CD4-positive, CD25-positive, alpha-beta regulatory T cell (primary cell): ENCODE measurements at regions not wholly inside any gene's neighbourhood (a gene's known extent, or its start where the extent isn't known, plus 50 kb on each side); places are given as distances from the start of the nearest gene placed in this dataset.

ENCODE experiments used
- ATAC-seq, 2 donors: fragments of 150-1000 bp; cut with Tn5 transposase; one replicate each; pipeline ENCODE4 v1.10.0; 2021; ENCODE audit warnings: low read depth in 2 of 2, moderate number of reproducible peaks in 2 of 2, moderate library complexity in 1 of 2
- DNase-seq, 3 donors: peaks; one replicate each; pipeline versions ENCODE4 v3.0.0 to v3.0.0-alpha.2; 2012 to 2022; ENCODE audit warnings: mixed read lengths in 1 of 3
- H3K27ac ChIP-seq: one replicate; pipeline ENCODE4 v1.7.0; 2013; ENCODE audit warnings: mild to moderate bottlenecking, low read length; ENCODE audit not compliant: insufficient read depth, poor library complexity, severe bottlenecking
- H3K27me3 ChIP-seq: one replicate; pipeline ENCODE4 v1.7.0; 2013; ENCODE audit warnings: low read length; ENCODE audit not compliant: control insufficient read depth, insufficient read depth
- H3K36me3 ChIP-seq: one replicate; pipeline ENCODE4 v1.7.0; 2013; ENCODE audit warnings: mild to moderate bottlenecking, low read length, moderate library complexity; ENCODE audit not compliant: control insufficient read depth, insufficient read depth
- H3K4me1 ChIP-seq: 2 replicates; pipeline ENCODE4 v1.7.0; 2013; ENCODE audit warnings: mild to moderate bottlenecking, low read length; ENCODE audit not compliant: insufficient read depth, control insufficient read depth, poor library complexity, severe bottlenecking
- H3K4me3 ChIP-seq: one replicate; pipeline ENCODE4 v1.7.0; 2013; ENCODE audit warnings: low read depth, mild to moderate bottlenecking, low read length, moderate library complexity
- H3K9me3 ChIP-seq, 2 experiments: 1 replicate in 1 of 2; 2 replicates in 1 of 2; pipeline ENCODE4 v1.7.0; 2013; ENCODE audit warnings: low read length in 2 of 2, mild to moderate bottlenecking in 1 of 2, moderate library complexity in 1 of 2; ENCODE audit not compliant: control insufficient read depth in 2 of 2
- H3K27ac Mint-ChIP-seq, 3 donors: one replicate each; pipeline ENCODE4 v1.8.0; 2020 to 2022; ENCODE audit warnings: mild to moderate bottlenecking in 3 of 3, mixed read lengths in 3 of 3, moderate library complexity in 2 of 3
- H3K27me3 Mint-ChIP-seq: one replicate; pipeline ENCODE4 v1.8.0; 2022; ENCODE audit warnings: mild to moderate bottlenecking, mixed read lengths
- H3K36me3 Mint-ChIP-seq: one replicate; pipeline ENCODE4 v1.8.0; 2020; ENCODE audit warnings: mixed read lengths
- H3K4me1 Mint-ChIP-seq, 4 donors: one replicate each; pipeline ENCODE4 v1.8.0; 2020 to 2022; ENCODE audit warnings: mixed read lengths in 4 of 4, mild to moderate bottlenecking in 1 of 4
- H3K4me3 Mint-ChIP-seq, 4 donors: one replicate each; pipeline ENCODE4 v1.8.0; 2020 to 2022; ENCODE audit warnings: mild to moderate bottlenecking in 4 of 4, mixed read lengths in 4 of 4, moderate library complexity in 3 of 4
- H3K9me3 Mint-ChIP-seq, 7 donors: one replicate each; pipeline ENCODE4 v1.8.0; 2020 to 2022; ENCODE audit warnings: mixed read lengths in 7 of 7, mild to moderate bottlenecking in 3 of 7, moderate library complexity in 2 of 7

DNA sequence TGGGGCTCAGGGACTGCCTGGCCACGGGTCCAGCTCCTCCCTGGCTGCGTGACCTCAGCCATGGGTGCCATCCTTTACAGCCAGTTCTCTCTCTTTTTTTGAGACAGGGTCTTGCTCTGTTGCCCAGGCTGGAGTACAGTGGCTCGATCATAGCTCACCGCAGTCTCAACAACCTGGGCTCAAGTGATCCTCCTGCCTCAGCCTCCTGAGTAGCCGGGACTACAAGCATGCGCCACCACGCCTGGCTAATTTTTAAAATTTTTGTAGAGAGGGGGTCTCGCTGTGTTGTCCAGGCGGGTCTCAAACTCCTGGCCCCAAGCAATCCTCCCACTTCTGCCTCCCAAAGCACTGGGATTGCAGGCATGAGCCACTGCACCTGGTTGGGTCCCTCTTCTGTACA, 75.4 kb downstream of the PTPRS start:
- Histone ChIP-seq H3K27me3 (no peaks in the 10 kb centered on the region), H3K36me3 (no peaks in the 10 kb centered on the region), H3K4me3 (no peak overlapping the region), H3K9me3 (no peaks in the 10 kb centered on the region), H3K4me1 (no peaks in the 10 kb centered on the region), H3K27ac (no peak overlapping the region)
- H3K36me3 Mint-ChIP-seq = peaks cover 8% of the 10 kb centered on the region
- H3K27ac Mint-ChIP-seq = no peak overlapping the region
- ATAC-seq = no peak
- H3K27me3 Mint-ChIP-seq = no peaks in the 10 kb centered on the region
- no peak overlapping the region for H3K4me3 Mint-ChIP-seq
- DNase-seq = no peak
- H3K4me1 Mint-ChIP-seq = no peaks in the 10 kb centered on the region
- H3K9me3 Mint-ChIP-seq = peaks cover 0 to 2% (median 0%) of the 10 kb centered on the region in 7 donors

DNA sequence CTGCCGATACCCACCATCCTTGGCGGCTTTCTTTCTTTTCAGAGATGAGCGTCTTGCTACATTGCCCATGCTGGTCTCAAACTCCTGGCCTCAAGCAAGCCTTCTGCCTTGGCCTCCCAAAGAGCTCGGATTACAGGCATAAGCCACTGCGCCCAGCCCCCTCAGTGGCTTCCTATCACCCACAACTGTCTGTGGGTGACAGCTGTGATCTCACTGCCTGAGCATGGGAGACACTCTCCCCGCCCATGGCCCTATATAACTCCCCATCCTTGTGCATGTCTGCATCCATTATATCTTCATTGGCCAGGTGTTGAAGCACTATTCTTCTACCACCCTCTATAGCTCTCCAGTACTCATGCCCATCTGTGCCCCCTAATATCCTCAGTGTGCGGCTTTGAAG, 76.2 kb downstream of the PTPRS start:
- Histone ChIP-seq H3K36me3 (no peaks in the 10 kb centered on the region), H3K9me3 (no peaks in the 10 kb centered on the region), H3K4me3 (no peak overlapping the region), H3K27me3 (no peaks in the 10 kb centered on the region), H3K4me1 (no peaks in the 10 kb centered on the region), H3K27ac (no peak overlapping the region)
- Mint-ChIP-seq H3K27ac (peak overlapping the region in 1 of 3 donors; percentile 21), H3K9me3 (peaks cover 0 to 2% (median 0%) of the 10 kb centered on the region in 7 donors), H3K36me3 (peaks cover 8% of the 10 kb centered on the region), H3K4me3 (no peak overlapping the region), H3K27me3 (no peaks in the 10 kb centered on the region), H3K4me1 (no peaks in the 10 kb centered on the region)
- ATAC-seq (no peak), DNase-seq (no peak)

DNA sequence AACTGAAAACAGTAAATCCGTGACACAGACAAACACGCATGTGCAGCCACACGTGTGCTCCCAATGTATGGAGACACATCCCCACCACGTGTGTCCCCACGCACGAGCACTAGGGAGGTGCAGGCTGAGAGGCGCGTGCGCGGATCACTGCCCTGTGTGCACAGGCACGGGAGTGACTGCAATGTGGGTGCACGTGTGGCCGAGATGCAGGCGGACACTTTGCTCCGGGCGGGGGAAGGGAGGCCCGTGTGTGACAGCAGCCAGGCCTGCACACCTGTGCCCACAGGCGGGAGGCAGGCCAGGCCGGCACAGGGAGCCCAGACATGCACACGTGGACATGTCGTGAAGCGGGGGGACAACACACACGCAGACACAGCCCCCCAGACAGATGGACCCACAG, 77.0 kb downstream of the PTPRS start:
- H3K27me3 Mint-ChIP-seq = no peaks in the 10 kb centered on the region

DNA sequence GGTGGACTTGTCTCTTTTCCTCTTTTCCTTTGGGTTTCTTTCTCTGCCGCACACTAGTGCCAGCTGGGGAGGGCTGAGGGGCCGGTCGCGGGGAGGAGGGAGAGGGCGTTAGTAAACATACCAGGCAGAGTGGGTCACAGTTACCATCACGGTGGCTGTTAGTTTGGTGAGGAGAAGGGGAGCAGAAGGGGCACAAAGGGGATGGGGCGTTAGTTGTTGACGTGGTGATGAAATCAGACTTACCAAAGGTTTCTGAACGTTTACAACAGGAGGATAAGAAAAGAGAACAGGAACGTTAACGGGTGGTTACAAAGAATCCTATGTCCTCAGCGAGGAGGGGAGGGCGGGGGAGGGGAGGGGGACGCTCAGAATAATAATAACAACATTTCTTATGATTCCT, 77.9 kb downstream of the PTPRS start:
- no peak overlapping the region for H3K27ac Mint-ChIP-seq
- H3K4me1 Mint-ChIP-seq = no peaks in the 10 kb centered on the region
- H3K9me3 Mint-ChIP-seq = peaks cover 0 to 2% (median 0%) of the 10 kb centered on the region in 7 donors
- H3K36me3 Mint-ChIP-seq = peaks cover 8% of the 10 kb centered on the region
- ATAC-seq (no peak), DNase-seq (no peak)
- no peaks in the 10 kb centered on the region for H3K27me3 Mint-ChIP-seq
- Histone ChIP-seq H3K4me1 (no peaks in the 10 kb centered on the region), H3K4me3 (no peak overlapping the region), H3K9me3 (no peaks in the 10 kb centered on the region), H3K27me3 (no peaks in the 10 kb centered on the region), H3K27ac (no peak overlapping the region), H3K36me3 (no peaks in the 10 kb centered on the region)
- H3K4me3 Mint-ChIP-seq = no peak overlapping the region

More for the DNA sequence above, 77.0 kb downstream of the PTPRS start:
- no peak overlapping the region for H3K4me3 Mint-ChIP-seq
- H3K27ac ChIP-seq = no peak overlapping the region
- H3K9me3 Mint-ChIP-seq = peaks cover 0 to 2% (median 0%) of the 10 kb centered on the region in 7 donors
- no peak overlapping the region for H3K4me3 ChIP-seq
- H3K4me1 Mint-ChIP-seq = no peaks in the 10 kb centered on the region
- no peaks in the 10 kb centered on the region for H3K9me3 ChIP-seq
- DNase-seq = no peak
- peaks cover 8% of the 10 kb centered on the region for H3K36me3 Mint-ChIP-seq
- H3K4me1 ChIP-seq = no peaks in the 10 kb centered on the region
- no peak for ATAC-seq
- H3K27ac Mint-ChIP-seq = no peak overlapping the region
- no peaks in the 10 kb centered on the region for H3K27me3 ChIP-seq
- no peaks in the 10 kb centered on the region for H3K36me3 ChIP-seq

DNA sequence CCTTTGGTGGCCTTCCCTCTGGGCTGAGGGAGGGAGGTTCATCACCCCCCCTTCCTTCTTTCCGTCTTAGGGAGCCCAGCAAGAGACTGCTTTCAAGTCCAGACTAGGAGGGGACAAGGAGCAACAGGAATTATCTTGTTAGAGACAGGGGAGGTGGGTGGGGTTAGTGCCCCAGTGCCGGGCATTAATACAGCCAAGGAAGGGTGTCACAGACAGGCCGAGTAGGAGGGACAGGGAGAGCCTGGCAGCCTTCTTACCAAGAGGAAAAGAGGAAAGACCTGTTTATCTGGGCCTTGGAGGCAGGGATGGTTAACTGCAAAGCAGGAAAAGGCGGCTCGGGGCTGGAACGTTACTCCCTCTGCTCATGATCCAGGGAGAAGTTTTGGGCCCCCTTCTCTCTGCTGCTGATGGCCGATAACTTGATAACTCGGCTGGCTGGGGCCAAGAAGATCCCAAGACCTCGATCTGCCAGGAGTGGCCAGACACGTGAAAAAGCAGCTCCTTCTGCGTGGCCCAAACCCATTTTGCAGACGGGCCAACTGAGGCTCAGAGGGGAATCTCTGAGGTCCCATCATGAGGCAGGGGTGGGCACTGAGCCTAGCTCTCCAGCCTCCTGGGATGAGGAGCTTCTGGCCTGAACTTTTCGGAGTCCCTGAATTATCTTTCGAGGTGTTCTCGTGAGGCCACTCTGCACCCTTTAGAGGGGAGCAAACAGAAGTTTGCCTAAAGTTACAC, 79.3 kb downstream of the PTPRS start:
- no peaks in the 10 kb centered on the region for H3K27me3 Mint-ChIP-seq

GRCh38 chr19:5260381-5260967, 80.1 kb downstream of the PTPRS start:
- peaks cover 0 to 11% (median 2%) of the 10 kb centered on the region in 7 donors for H3K9me3 Mint-ChIP-seq
- Histone ChIP-seq H3K4me1 (no peaks in the 10 kb centered on the region), H3K27ac (no peak overlapping the region), H3K9me3 (peaks cover 3 to 11% of the 10 kb centered on the region in 2 experiments), H3K36me3 (no peaks in the 10 kb centered on the region), H3K27me3 (no peaks in the 10 kb centered on the region), H3K4me3 (no peak overlapping the region)
- H3K4me3 Mint-ChIP-seq = no peak overlapping the region
- peaks cover 8% of the 10 kb centered on the region for H3K36me3 Mint-ChIP-seq
- H3K4me1 Mint-ChIP-seq = no peaks in the 10 kb centered on the region
- no peak overlapping the region for H3K27ac Mint-ChIP-seq
- ATAC-seq (no peak), DNase-seq (no peak)
- H3K27me3 Mint-ChIP-seq = no peaks in the 10 kb centered on the region

More for the DNA sequence above, 79.3 kb downstream of the PTPRS start:
- peaks cover 0 to 5% (median 0%) of the 10 kb centered on the region in 7 donors for H3K9me3 Mint-ChIP-seq
- no peak overlapping the region for H3K27ac Mint-ChIP-seq
- Histone ChIP-seq H3K4me1 (no peaks in the 10 kb centered on the region), H3K9me3 (peaks cover 0 to 6% of the 10 kb centered on the region in 2 experiments), H3K27ac (no peak overlapping the region), H3K36me3 (no peaks in the 10 kb centered on the region), H3K4me3 (no peak overlapping the region), H3K27me3 (no peaks in the 10 kb centered on the region)
- no peak overlapping the region for H3K4me3 Mint-ChIP-seq
- no peaks in the 10 kb centered on the region for H3K4me1 Mint-ChIP-seq
- ATAC-seq (no peak), DNase-seq (no peak)
- H3K36me3 Mint-ChIP-seq = peaks cover 8% of the 10 kb centered on the region

DNA sequence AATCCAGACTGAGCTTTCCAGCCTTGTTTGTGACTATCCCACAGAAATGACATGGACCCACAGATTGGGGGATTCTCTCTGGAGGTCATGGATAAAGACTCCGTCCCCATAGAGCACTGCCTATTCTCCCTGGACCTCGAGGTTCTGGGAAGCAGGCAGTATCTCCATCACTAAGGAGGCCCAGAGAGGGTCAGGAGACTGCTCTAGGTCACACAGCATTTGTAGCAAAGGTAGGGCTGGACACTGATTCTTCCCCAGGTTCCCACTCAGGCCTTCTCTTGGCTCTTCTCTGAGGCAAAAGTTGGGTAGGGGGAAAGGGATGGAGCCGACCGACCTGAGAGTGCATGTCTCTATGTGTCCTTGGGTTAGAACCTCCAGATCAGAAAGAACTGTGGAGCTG, 80.9 kb downstream of the PTPRS start:
- H3K27me3 Mint-ChIP-seq = no peaks in the 10 kb centered on the region
- no peak overlapping the region for H3K4me3 Mint-ChIP-seq
- H3K4me1 ChIP-seq = no peaks in the 10 kb centered on the region

More for the DNA sequence above, 80.9 kb downstream of the PTPRS start:
- Mint-ChIP-seq H3K27ac (no peak overlapping the region), H3K9me3 (peaks cover 0 to 17% (median 2%) of the 10 kb centered on the region in 7 donors), H3K4me1 (no peaks in the 10 kb centered on the region), H3K36me3 (peaks cover 8% of the 10 kb centered on the region)
- ATAC-seq (no peak), DNase-seq (no peak)
- Histone ChIP-seq H3K27me3 (no peaks in the 10 kb centered on the region), H3K4me3 (no peak overlapping the region), H3K36me3 (no peaks in the 10 kb centered on the region), H3K9me3 (peaks cover 8 to 18% of the 10 kb centered on the region in 2 experiments), H3K27ac (no peak overlapping the region)
